ENCODE measurements at regions not wholly inside any gene's neighbourhood (a gene's known extent, or its start where the extent isn't known, plus 50 kb on each side); places are given as distances from the start of the nearest gene placed in this dataset.

GRCh38 chr5:174910245-174910737 lies 185.9 kb downstream of the MSX2 start:
- no peak for TF ChIP-seq EZH2phosphoT487 (IDR thresholded peaks at IDR 0.05; ENCODE audit: borderline replicate concordance, low read length)
- TF ChIP-seq, protein P1, sequence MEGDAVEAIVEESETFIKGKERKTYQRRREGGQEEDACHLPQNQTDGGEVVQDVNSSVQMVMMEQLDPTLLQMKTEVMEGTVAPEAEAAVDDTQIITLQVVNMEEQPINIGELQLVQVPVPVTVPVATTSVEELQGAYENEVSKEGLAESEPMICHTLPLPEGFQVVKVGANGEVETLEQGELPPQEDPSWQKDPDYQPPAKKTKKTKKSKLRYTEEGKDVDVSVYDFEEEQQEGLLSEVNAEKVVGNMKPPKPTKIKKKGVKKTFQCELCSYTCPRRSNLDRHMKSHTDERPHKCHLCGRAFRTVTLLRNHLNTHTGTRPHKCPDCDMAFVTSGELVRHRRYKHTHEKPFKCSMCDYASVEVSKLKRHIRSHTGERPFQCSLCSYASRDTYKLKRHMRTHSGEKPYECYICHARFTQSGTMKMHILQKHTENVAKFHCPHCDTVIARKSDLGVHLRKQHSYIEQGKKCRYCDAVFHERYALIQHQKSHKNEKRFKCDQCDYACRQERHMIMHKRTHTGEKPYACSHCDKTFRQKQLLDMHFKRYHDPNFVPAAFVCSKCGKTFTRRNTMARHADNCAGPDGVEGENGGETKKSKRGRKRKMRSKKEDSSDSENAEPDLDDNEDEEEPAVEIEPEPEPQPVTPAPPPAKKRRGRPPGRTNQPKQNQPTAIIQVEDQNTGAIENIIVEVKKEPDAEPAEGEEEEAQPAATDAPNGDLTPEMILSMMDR (conservative IDR thresholded peaks at IDR 0.05; ENCODE audit: low read depth, low read length) = peak; percentile 70
- no peaks in the 10 kb centered on the region for H3F3A ChIP-seq (ENCODE audit: low read length, unreplicated experiment)
- CTCF ChIA-PET = no interaction called here
- H2AFZ ChIP-seq (ENCODE audit: low read length) = no peak overlapping the region
- no peaks in the 10 kb centered on the region for H3K79me2 ChIP-seq (ENCODE audit: low read length)
- intact Hi-C loops (cut with micrococcal nuclease) = no loop called here
- ATAC-seq (peak; percentile 85), DNase-seq (peak; percentile 65)
- no peaks in the 10 kb centered on the region for H3K9me3 ChIP-seq (ENCODE audit: low read length)
- H3K4me3 ChIP-seq (ENCODE audit: low read length) = no peak overlapping the region
- H3K36me3 ChIP-seq (ENCODE audit: low read depth, low read length) = no peaks in the 10 kb centered on the region
- H3K9ac ChIP-seq (ENCODE audit: low read length) = no peak overlapping the region
- POLR2A ChIA-PET (ENCODE audit: unreplicated experiment) = no interaction called here
- H3K4me2 ChIP-seq (ENCODE audit: low read length) = no peak overlapping the region
- no peaks in the 10 kb centered on the region for H4K20me1 ChIP-seq (ENCODE audit: low read length)
- BruUV-seq (replicated peaks) = no TSS peak
- H3K27ac ChIP-seq (ENCODE audit: low read length) = no peak overlapping the region
- H3K4me1 ChIP-seq (ENCODE audit: insufficient read depth, low read length) = no peaks in the 10 kb centered on the region
- no peaks in the 10 kb centered on the region for H3K9me2 ChIP-seq (replicated peaks; ENCODE audit: low read length)
- no peaks in the 10 kb centered on the region for H3K27me3 ChIP-seq (ENCODE audit: low read length)

GRCh38 chr5:174903172-174903732 lies 178.9 kb downstream of the MSX2 start:
- DNase-seq = peak; percentile 3
- no TSS peak for BruUV-seq (replicated peaks)
- H3K4me2 ChIP-seq (ENCODE audit: low read length) = no peak overlapping the region

DNA sequence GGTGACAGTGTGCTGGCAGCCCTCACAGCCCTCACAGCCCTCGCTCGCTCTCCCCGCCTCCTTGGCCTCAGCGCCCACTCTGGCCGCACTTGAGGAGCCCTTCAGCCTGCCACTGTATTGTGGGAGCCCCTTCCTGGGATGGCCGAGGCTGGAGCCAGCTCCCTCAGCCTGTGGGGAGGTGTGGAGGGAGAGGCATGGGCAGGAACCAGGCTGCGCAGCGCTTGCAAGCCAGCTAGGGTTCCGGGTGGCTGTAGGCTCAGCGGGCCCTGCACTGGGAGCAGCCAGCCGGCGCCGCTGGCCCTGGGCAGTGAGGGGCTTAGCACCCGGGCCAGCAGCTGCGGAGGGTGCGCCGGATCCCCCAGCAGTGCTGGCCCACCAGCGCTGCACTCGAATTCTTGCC lies 177.0 kb downstream of the MSX2 start:
- TF ChIP-seq, protein P1 (conservative IDR thresholded peaks at IDR 0.05; ENCODE audit: low read depth, low read length) = no peak
- TF ChIP-seq EZH2 (IDR thresholded peaks at IDR 0.05; ENCODE audit: low read length, unreplicated experiment) (no peak), EZH2phosphoT487 (IDR thresholded peaks at IDR 0.05; ENCODE audit: borderline replicate concordance, low read length) (no peak)
- Histone ChIP-seq H3K27me3 (ENCODE audit: low read length) (no peaks in the 10 kb centered on the region), H3K36me3 (ENCODE audit: low read depth, low read length) (no peaks in the 10 kb centered on the region), H3K27ac (ENCODE audit: low read length) (no peak overlapping the region), H3K9me3 (ENCODE audit: low read length) (no peaks in the 10 kb centered on the region), H3K4me2 (ENCODE audit: low read length) (no peak overlapping the region), H4K20me1 (ENCODE audit: low read length) (no peaks in the 10 kb centered on the region), H2AFZ (ENCODE audit: low read length) (no peak overlapping the region), H3K4me1 (ENCODE audit: insufficient read depth, low read length) (no peaks in the 10 kb centered on the region), H3K9me2 (replicated peaks; ENCODE audit: low read length) (no peaks in the 10 kb centered on the region), H3K4me3 (ENCODE audit: low read length) (no peak overlapping the region), H3K9ac (ENCODE audit: low read length) (no peak overlapping the region), H3F3A (ENCODE audit: low read length, unreplicated experiment) (no peaks in the 10 kb centered on the region), H3K79me2 (ENCODE audit: low read length) (no peaks in the 10 kb centered on the region)
- DNase-seq (no peak), ATAC-seq (no peak)
- no TSS peak for BruUV-seq (replicated peaks)
- ChIA-PET POLR2A (ENCODE audit: unreplicated experiment) (no interaction called here), CTCF (interaction anchor here (0.5 kb wide), 1 partner anchor 105 kb away, joined by 3 read pairs; no protein-coding TSS in a partner anchor)
- intact Hi-C loops (cut with micrococcal nuclease) = no loop called here

More at GRCh38 chr5:174903172-174903732, 178.9 kb downstream of the MSX2 start:
- Histone ChIP-seq H3K27me3 (ENCODE audit: low read length) (no peaks in the 10 kb centered on the region), H2AFZ (ENCODE audit: low read length) (no peak overlapping the region), H3K9ac (ENCODE audit: low read length) (no peak overlapping the region), H3K27ac (ENCODE audit: low read length) (no peak overlapping the region), H3K4me3 (ENCODE audit: low read length) (no peak overlapping the region), H3K79me2 (ENCODE audit: low read length) (no peaks in the 10 kb centered on the region), H3K9me2 (replicated peaks; ENCODE audit: low read length) (no peaks in the 10 kb centered on the region), H3K36me3 (ENCODE audit: low read depth, low read length) (no peaks in the 10 kb centered on the region), H3K9me3 (ENCODE audit: low read length) (no peaks in the 10 kb centered on the region), H4K20me1 (ENCODE audit: low read length) (no peaks in the 10 kb centered on the region), H3F3A (ENCODE audit: low read length, unreplicated experiment) (no peaks in the 10 kb centered on the region), H3K4me1 (ENCODE audit: insufficient read depth, low read length) (no peaks in the 10 kb centered on the region)
- CTCF ChIA-PET = no interaction called here
- TF ChIP-seq EZH2phosphoT487 (IDR thresholded peaks at IDR 0.05; ENCODE audit: borderline replicate concordance, low read length) (no peak), EZH2 (IDR thresholded peaks at IDR 0.05; ENCODE audit: low read length, unreplicated experiment) (no peak)
- TF ChIP-seq, protein P1 (conservative IDR thresholded peaks at IDR 0.05; ENCODE audit: low read depth, low read length) = 0 out of 2 replicates have a peak, but pooled peaks have one; percentile 28
- ATAC-seq = no peak
- POLR2A ChIA-PET (ENCODE audit: unreplicated experiment) = no interaction called here
- intact Hi-C loops (cut with micrococcal nuclease) = no loop called here
